Limb (tissue), 2 donors: ENCODE measurements at regions not wholly inside any gene's neighbourhood (a gene's known extent, or its start where the extent isn't known, plus 50 kb on each side); places are given as distances from the start of the nearest gene placed in this dataset.
A peak's percentile ranks its signal among the peaks of the same experiment; 100 is the strongest.
"Not testable (repeated sequence)": the region's sequence is repeated elsewhere in the genome, so short reads cannot be mapped to it uniquely, and the experiment has no call there.

Experiments
- DNase-seq, 2 donors: peaks; one replicate each; pipeline ENCODE4 v3.0.0-alpha.2; 2016; ENCODE audit errors: extremely low spot score in 2 of 2

- no peak for DNase-seq
Observed at GRCh38 chr1:70671006-70671405, 259.9 kb downstream of the CTH start.

GRCh38 chr1:70672442-70672888, 261.4 kb downstream of the CTH start:
- peak in 1 of 2 donors; percentile 76 for DNase-seq

GRCh38 chr1:70674941-70675685, 264.0 kb downstream of the CTH start:
- DNase-seq = no peak

- DNase-seq = no peak
Observed at GRCh38 chr1:70675737-70676156, 264.7 kb downstream of the CTH start.

GRCh38 chr1:70685300-70686286, 274.5 kb downstream of the CTH start:
- peak in 1 of 2 donors; percentile 40 for DNase-seq

GRCh38 chr1:70688580-70688979, 277.5 kb downstream of the CTH start:
- no peak for DNase-seq

- peak; percentile 32 to 50 for DNase-seq
Observed at GRCh38 chr1:70706381-70707037, 295.4 kb downstream of the CTH start.

GRCh38 chr1:70707214-70707613, 296.1 kb downstream of the CTH start:
- no peak for DNase-seq

GRCh38 chr1:70714149-70714548, 303.1 kb downstream of the CTH start:
- no peak for DNase-seq

GRCh38 chr1:70717211-70717610, 306.1 kb downstream of the CTH start:
- no peak for DNase-seq

- no peak for DNase-seq
Observed at GRCh38 chr1:70717656-70718055, 306.6 kb downstream of the CTH start.

- no peak for DNase-seq
Observed at GRCh38 chr1:70718086-70718630, 307.1 kb downstream of the CTH start.

GRCh38 chr1:70719154-70719553, 308.1 kb downstream of the CTH start:
- DNase-seq = no peak

- DNase-seq = no peak
Observed at GRCh38 chr1:70720109-70720508, 309.0 kb downstream of the CTH start.

GRCh38 chr1:70720521-70720920, 309.5 kb downstream of the CTH start:
- DNase-seq = no peak

GRCh38 chr1:70727886-70728489, 316.9 kb downstream of the CTH start:
- no peak for DNase-seq

- not testable (repeated sequence) for DNase-seq
Observed at GRCh38 chr1:70736518-70736917, 311.1 kb downstream of the PTGER3 start.

GRCh38 chr1:70737125-70737524, 310.5 kb downstream of the PTGER3 start:
- no peak for DNase-seq

- DNase-seq = no peak
Observed at GRCh38 chr1:70738624-70739023, 309.0 kb downstream of the PTGER3 start.

GRCh38 chr1:70745199-70745598, 302.4 kb downstream of the PTGER3 start:
- DNase-seq = no peak

GRCh38 chr1:70746062-70746461, 301.6 kb downstream of the PTGER3 start:
- not testable (repeated sequence) for DNase-seq
